PC-3 (cell line): ENCODE measurements at regions not wholly inside any gene's neighbourhood (a gene's known extent, or its start where the extent isn't known, plus 50 kb on each side); places are given as distances from the start of the nearest gene placed in this dataset.

ENCODE experiments used
- ATAC-seq: fragments of 200-7000 bp; cut with Tn5 transposase; 2 replicates; pipeline ENCODE4 v1.9.1; 2020; ENCODE audit warnings: mild to moderate bottlenecking, moderate library complexity
- BruUV-seq: library from RNA; stranded (reverse); fragments of 400-500 nt; replicated peaks from 2 replicates; lab custom pipeline; 2021; lab: Mats Ljungman, UMichigan
- CTCF ChIA-PET: fragments of 300-600 bp; sonication (Branson Sonifier 250); formaldehyde crosslinking; loops from one replicate; lab custom pipeline; 2022; ENCODE audit warnings: antibody characterized with exemption; lab: Charles Lee
- POLR2A ChIA-PET: fragments of 300-600 bp; sonication (Branson Sonifier 250); formaldehyde crosslinking; loops from one replicate; lab custom pipeline; 2022; ENCODE audit warnings: antibody characterized with exemption; ENCODE audit not compliant: unreplicated experiment; lab: Charles Lee
- DNase-seq: peaks from one replicate; pipeline ENCODE4 v3.0.0-alpha.2; 2015
- H2AFZ ChIP-seq: fragments of 300-600 bp; sonication (generic); 2 replicates; pipeline ENCODE4 v1.6.0; 2016; ENCODE audit warnings: antibody characterized with exemption, low read length
- H3F3A ChIP-seq: fragments of 300-600 bp; sonication (generic); one replicate; pipeline ENCODE4 v1.6.0; 2017; ENCODE audit warnings: antibody characterized with exemption, low read length, control low read depth, mild to moderate bottlenecking; ENCODE audit not compliant: unreplicated experiment
- H3K27ac ChIP-seq: fragments of 300-600 bp; sonication (generic); 2 replicates; pipeline ENCODE4 v1.5.1; 2016; ENCODE audit warnings: mild to moderate bottlenecking, low read length
- H3K27me3 ChIP-seq: fragments of 300-600 bp; sonication (generic); 2 replicates; pipeline ENCODE4 v1.6.1; 2016; ENCODE audit warnings: low read length, mixed read lengths
- H3K36me3 ChIP-seq: fragments of 300-600 bp; sonication (generic); 2 replicates; pipeline ENCODE4 v1.6.1; 2016; ENCODE audit warnings: low read depth, mixed run types, low read length, mixed read lengths
- H3K4me1 ChIP-seq: fragments of 300-600 bp; sonication (generic); 2 replicates; pipeline ENCODE4 v1.5.1; 2016; ENCODE audit warnings: low read length; ENCODE audit not compliant: insufficient read depth
- H3K4me2 ChIP-seq: fragments of 300-600 bp; sonication (generic); 2 replicates; pipeline ENCODE4 v1.6.0; 2016; ENCODE audit warnings: low read length
- H3K4me3 ChIP-seq: fragments of 300-600 bp; sonication (generic); 2 replicates; pipeline ENCODE4 v1.5.1; 2016; ENCODE audit warnings: mild to moderate bottlenecking, low read length, mixed read lengths
- H3K79me2 ChIP-seq: fragments of 300-600 bp; sonication (generic); 2 replicates; pipeline ENCODE4 v1.6.1; 2017; ENCODE audit warnings: low read length, mixed read lengths
- H3K9ac ChIP-seq: fragments of 300-600 bp; sonication (generic); 2 replicates; pipeline ENCODE4 v1.6.0; 2016; ENCODE audit warnings: mild to moderate bottlenecking, low read length
- H3K9me2 ChIP-seq: fragments of 300-600 bp; sonication (generic); replicated peaks from 2 replicates; pipeline ENCODE4 v1.6.1; 2016; ENCODE audit warnings: mixed run types, low read length, mixed read lengths
- H3K9me3 ChIP-seq: fragments of 300-600 bp; sonication (generic); 2 replicates; pipeline ENCODE4 v1.6.1; 2016; ENCODE audit warnings: low read length, mixed read lengths
- H4K20me1 ChIP-seq: fragments of 300-600 bp; sonication (generic); 2 replicates; pipeline ENCODE4 v1.6.1; 2016; ENCODE audit warnings: low read length, mixed read lengths
- EZH2 ChIP-seq: fragments of 300-600 bp; sonication (generic); IDR thresholded peaks from one replicate; pipeline ENCODE4 v1.6.1; 2017; ENCODE audit warnings: antibody characterized with exemption, mild to moderate bottlenecking, low read length; ENCODE audit not compliant: unreplicated experiment
- EZH2phosphoT487 ChIP-seq: fragments of 300-600 bp; sonication (generic); IDR thresholded peaks from 2 replicates; pipeline ENCODE4 v1.6.1; 2018; ENCODE audit warnings: mild to moderate bottlenecking, antibody characterized with exemption, low read length, borderline replicate concordance
- intact Hi-C: fragments of 100-400 bp; cut with micrococcal nuclease; formaldehyde crosslinking; loops from 2 replicates; pipeline ENCODE4 v1.9.0; 2023
- TF ChIP-seq, protein P1 (sequence below): fragments of 300-600 bp; sonication (generic); conservative IDR thresholded peaks from 2 replicates; pipeline ENCODE4 v1.5.1; 2017; ENCODE audit warnings: antibody characterized with exemption, low read depth, mild to moderate bottlenecking, low read length

DNA sequence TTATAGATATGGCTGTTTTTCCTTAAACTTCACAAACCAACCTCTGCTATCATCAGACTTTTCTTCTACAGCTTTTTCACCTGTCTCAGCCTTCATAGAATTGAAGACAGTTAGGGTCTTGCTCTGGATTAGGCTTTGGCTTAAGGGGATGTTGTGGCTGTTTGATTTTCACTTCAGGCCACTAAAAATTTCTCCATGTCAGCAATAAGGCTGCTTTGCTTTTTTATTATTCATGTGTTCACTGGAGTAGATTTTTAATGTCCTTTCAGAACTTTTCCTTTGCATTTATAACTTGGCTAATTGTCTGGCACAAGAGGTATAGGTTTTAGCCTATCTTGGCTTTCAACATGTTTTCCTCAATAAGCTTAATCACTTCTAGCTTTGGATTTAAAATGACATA, 392.6 kb downstream of the RFPL4B start:
- no peak overlapping the region for H3K4me3 ChIP-seq
- H3K4me2 ChIP-seq: no peak overlapping the region
- H3K79me2 ChIP-seq: no peaks in the 10 kb centered on the region
- intact Hi-C loops: no loop called here
- ChIA-PET POLR2A (no interaction called here), CTCF (no interaction called here)
- no peaks in the 10 kb centered on the region for H4K20me1 ChIP-seq
- no peaks in the 10 kb centered on the region for H3F3A ChIP-seq
- no peak overlapping the region for H2AFZ ChIP-seq
- DNase-seq (no peak), ATAC-seq (no peak)
- no peaks in the 10 kb centered on the region for H3K36me3 ChIP-seq
- H3K9me2 ChIP-seq: no peaks in the 10 kb centered on the region
- H3K27ac ChIP-seq: no peak overlapping the region
- no peak for TF ChIP-seq EZH2phosphoT487
- TF ChIP-seq EZH2: no peak
- TF ChIP-seq, protein P1, sequence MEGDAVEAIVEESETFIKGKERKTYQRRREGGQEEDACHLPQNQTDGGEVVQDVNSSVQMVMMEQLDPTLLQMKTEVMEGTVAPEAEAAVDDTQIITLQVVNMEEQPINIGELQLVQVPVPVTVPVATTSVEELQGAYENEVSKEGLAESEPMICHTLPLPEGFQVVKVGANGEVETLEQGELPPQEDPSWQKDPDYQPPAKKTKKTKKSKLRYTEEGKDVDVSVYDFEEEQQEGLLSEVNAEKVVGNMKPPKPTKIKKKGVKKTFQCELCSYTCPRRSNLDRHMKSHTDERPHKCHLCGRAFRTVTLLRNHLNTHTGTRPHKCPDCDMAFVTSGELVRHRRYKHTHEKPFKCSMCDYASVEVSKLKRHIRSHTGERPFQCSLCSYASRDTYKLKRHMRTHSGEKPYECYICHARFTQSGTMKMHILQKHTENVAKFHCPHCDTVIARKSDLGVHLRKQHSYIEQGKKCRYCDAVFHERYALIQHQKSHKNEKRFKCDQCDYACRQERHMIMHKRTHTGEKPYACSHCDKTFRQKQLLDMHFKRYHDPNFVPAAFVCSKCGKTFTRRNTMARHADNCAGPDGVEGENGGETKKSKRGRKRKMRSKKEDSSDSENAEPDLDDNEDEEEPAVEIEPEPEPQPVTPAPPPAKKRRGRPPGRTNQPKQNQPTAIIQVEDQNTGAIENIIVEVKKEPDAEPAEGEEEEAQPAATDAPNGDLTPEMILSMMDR: no peak
- H3K9me3 ChIP-seq: no peaks in the 10 kb centered on the region
- H3K4me1 ChIP-seq: no peaks in the 10 kb centered on the region
- no peaks in the 10 kb centered on the region for H3K27me3 ChIP-seq
- no TSS peak for BruUV-seq
- no peak overlapping the region for H3K9ac ChIP-seq

DNA sequence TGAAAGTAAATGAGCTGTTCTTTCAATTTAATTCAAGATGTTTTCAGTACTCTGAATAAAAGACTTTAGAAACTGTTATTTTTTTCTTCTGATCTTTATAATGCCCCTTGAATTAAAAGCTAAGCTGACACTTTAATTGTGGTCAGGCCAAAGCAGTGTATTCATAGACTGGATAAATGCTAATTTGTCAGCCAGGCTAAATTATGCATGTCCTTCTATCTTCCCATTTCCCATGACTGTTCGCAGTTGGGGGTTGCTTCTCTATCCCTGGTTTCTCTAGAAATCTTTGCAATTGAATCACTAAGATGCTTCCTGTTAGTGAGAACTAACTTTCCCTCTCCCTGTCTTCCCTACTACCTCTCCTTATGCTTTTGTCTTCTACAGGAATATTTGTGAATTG, 396.2 kb downstream of the RFPL4B start:
- ATAC-seq (no peak), DNase-seq (no peak)
- Histone ChIP-seq H3F3A (no peaks in the 10 kb centered on the region), H3K9ac (no peak overlapping the region), H3K79me2 (no peaks in the 10 kb centered on the region), H3K4me2 (no peak overlapping the region), H3K9me3 (no peaks in the 10 kb centered on the region), H3K27ac (no peak overlapping the region), H3K36me3 (no peaks in the 10 kb centered on the region), H3K4me3 (no peak overlapping the region), H3K9me2 (no peaks in the 10 kb centered on the region), H3K27me3 (no peaks in the 10 kb centered on the region), H3K4me1 (no peaks in the 10 kb centered on the region), H2AFZ (no peak overlapping the region), H4K20me1 (no peaks in the 10 kb centered on the region)
- intact Hi-C loops: no loop called here
- BruUV-seq: no TSS peak
- ChIA-PET POLR2A (no interaction called here), CTCF (no interaction called here)
- TF ChIP-seq EZH2phosphoT487 (no peak), EZH2 (no peak)
- TF ChIP-seq, protein P1: no peak

DNA sequence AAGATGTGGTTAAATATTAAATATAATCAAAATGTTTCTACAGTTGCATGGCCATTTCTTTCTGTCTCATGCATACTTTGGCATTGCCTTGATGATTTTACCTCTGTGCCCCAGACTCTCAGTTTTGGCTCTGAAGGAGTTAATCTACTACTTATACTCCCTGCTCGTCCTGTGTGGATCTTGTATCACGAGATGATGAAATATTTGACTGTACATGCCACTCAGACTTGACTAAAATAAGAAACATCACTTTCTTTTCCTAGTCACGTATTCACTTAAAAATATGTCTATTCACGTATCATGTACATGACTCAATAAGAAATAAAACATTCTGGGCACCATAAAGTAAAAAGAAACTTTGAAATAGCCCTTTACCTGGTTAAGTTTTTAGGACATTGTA, 397.7 kb downstream of the RFPL4B start:
- Histone ChIP-seq H3K9ac (no peak overlapping the region), H2AFZ (no peak overlapping the region), H3K27ac (no peak overlapping the region), H3K27me3 (no peaks in the 10 kb centered on the region), H3K4me3 (no peak overlapping the region), H3F3A (no peaks in the 10 kb centered on the region), H3K79me2 (no peaks in the 10 kb centered on the region), H3K9me2 (no peaks in the 10 kb centered on the region), H3K36me3 (no peaks in the 10 kb centered on the region), H3K9me3 (no peaks in the 10 kb centered on the region), H3K4me2 (no peak overlapping the region), H4K20me1 (no peaks in the 10 kb centered on the region), H3K4me1 (peaks cover 6% of the 10 kb centered on the region)
- DNase-seq (no peak), ATAC-seq (no peak)
- TF ChIP-seq EZH2phosphoT487: no peak
- TF ChIP-seq EZH2: no peak
- TF ChIP-seq, protein P1: no peak
- ChIA-PET CTCF (no interaction called here), POLR2A (no interaction called here)
- intact Hi-C loops: no loop called here
- no TSS peak for BruUV-seq
